Mucosa of descending colon (tissue), 3 donors: ENCODE measurements at regions not wholly inside any gene's neighbourhood (a gene's known extent, or its start where the extent isn't known, plus 50 kb on each side); places are given as distances from the start of the nearest gene placed in this dataset.
"Not testable (repeated sequence)": the region's sequence is repeated elsewhere in the genome, so short reads cannot be mapped to it uniquely, and the experiment has no call there.

Experiments used
- ATAC-seq: fragments of 200-7000 bp; cut with Tn5 transposase; one replicate; pipeline ENCODE4 v1.9.1; 2020; ENCODE audit warnings: mild to moderate bottlenecking, moderate library complexity
- DNase-seq, 3 donors: peaks; one replicate each; pipeline ENCODE4 v3.0.0-alpha.2; 2020
- H3K36me3 ChIP-seq: fragments of 200-600 bp; one replicate; pipeline ENCODE4 v1.8.0; 2021; ENCODE audit warnings: low read depth, mild to moderate bottlenecking
- H3K4me1 ChIP-seq: fragments of 200-600 bp; one replicate; pipeline ENCODE4 v1.8.0; 2021; ENCODE audit warnings: low read depth, mild to moderate bottlenecking
- H3K4me3 ChIP-seq: fragments of 200-600 bp; one replicate; pipeline ENCODE4 v1.8.0; 2021; ENCODE audit warnings: mild to moderate bottlenecking
- H3K9me3 ChIP-seq: fragments of 200-600 bp; one replicate; pipeline ENCODE4 v1.8.0; 2021; ENCODE audit warnings: mild to moderate bottlenecking
- intact Hi-C, 2 donors: fragments of 100-400 bp; cut with DNase I in 1 of 2; cut with micrococcal nuclease in 1 of 2; formaldehyde crosslinking; loops; one replicate each; pipeline versions ENCODE4 v1.11.0 to v1.11.1; 2022; cut with DNase I, micrococcal nuclease
- TF ChIP-seq, protein P1 (sequence below): fragments of 200-600 bp; IDR thresholded peaks from one replicate; pipeline ENCODE4 v1.8.0; 2022; ENCODE audit warnings: antibody characterized with exemption, mild to moderate bottlenecking
- donor health status: DM: no; HTN: no; CAD: no; lungs with moderate emphysema.
- donor health status: DM: no; HTN: no; CAD: no.
- donor health status: DM: no; HTN: yes; CAD: no.

DNA sequence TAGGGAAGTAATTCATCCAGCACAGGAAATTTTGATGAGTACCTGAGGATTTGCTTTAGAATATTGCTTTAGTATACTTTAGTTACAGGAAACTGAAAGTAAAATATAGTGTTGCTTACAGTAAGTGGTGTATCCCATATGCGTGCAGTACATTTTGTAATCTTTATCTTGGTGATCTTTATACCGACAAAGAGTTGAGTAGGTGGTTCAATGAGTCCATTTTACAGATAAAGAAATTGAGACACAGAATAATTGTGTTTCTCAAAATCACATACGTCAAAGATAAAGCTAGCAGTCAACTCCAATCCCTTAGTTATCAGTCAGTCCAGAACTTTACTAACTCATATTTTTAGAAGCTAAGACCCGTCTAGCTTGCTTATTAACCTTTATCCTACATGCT is 65.8 kb upstream of the E2F3 start:
- TF ChIP-seq, protein P1, sequence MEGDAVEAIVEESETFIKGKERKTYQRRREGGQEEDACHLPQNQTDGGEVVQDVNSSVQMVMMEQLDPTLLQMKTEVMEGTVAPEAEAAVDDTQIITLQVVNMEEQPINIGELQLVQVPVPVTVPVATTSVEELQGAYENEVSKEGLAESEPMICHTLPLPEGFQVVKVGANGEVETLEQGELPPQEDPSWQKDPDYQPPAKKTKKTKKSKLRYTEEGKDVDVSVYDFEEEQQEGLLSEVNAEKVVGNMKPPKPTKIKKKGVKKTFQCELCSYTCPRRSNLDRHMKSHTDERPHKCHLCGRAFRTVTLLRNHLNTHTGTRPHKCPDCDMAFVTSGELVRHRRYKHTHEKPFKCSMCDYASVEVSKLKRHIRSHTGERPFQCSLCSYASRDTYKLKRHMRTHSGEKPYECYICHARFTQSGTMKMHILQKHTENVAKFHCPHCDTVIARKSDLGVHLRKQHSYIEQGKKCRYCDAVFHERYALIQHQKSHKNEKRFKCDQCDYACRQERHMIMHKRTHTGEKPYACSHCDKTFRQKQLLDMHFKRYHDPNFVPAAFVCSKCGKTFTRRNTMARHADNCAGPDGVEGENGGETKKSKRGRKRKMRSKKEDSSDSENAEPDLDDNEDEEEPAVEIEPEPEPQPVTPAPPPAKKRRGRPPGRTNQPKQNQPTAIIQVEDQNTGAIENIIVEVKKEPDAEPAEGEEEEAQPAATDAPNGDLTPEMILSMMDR, result no peak
- ATAC-seq (peak; percentile 73), DNase-seq (no peak)
- intact Hi-C loops, result no loop called here
- H3K4me3 ChIP-seq, result no peak overlapping the region
- H3K36me3 ChIP-seq, result no peaks in the 10 kb centered on the region
- H3K9me3 ChIP-seq, result no peaks in the 10 kb centered on the region
- no peaks in the 10 kb centered on the region for H3K4me1 ChIP-seq

GRCh38 chr6:20338156-20338555 is 63.5 kb upstream of the E2F3 start:
- H3K4me1 ChIP-seq, result no peaks in the 10 kb centered on the region
- no peak for DNase-seq
- intact Hi-C loops, result no loop called here
- no peaks in the 10 kb centered on the region for H3K36me3 ChIP-seq
- TF ChIP-seq, protein P1, result no peak
- ATAC-seq, result no peak
- no peak overlapping the region for H3K4me3 ChIP-seq
- H3K9me3 ChIP-seq, result no peaks in the 10 kb centered on the region

DNA sequence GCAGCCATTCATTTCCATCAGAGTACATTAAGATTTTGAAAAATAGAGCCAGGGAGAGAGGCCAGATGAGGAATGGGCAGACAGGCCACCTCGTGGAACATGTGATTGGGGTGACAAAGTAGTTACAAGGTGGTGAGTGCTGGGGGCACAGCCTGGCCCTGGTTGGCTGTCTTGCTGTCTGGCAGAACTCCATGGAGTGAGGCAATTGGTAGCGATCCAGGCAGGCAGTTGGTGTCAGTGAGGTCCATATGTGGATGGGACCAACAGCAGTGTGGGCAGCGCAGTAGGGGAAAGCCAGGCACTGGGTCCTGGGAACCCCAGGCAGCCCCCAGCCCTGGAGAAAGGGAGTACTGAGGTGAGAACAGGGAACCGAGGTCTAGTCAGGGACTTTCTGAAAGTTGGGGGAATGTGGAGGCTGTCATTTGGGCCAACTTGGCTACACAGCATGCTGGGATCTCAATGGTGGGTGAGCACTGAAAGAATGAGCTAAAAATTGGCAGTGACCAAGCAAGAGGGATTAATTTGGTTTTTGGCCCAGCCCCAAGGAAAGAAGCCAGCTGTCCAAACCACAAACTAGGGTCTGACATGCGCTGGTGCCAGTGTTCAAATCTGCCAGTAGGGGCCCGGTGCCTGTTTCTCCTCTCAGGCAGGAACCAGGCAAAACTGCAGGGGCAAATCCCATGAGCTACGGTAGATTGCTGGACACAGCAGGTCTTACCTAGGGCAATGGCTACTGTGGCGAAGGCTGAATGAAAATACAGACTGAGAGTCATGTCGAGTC is 61.4 kb upstream of the E2F3 start:
- H3K9me3 ChIP-seq, result no peaks in the 10 kb centered on the region
- intact Hi-C loops, result no loop called here
- TF ChIP-seq, protein P1, result no peak
- DNase-seq, result no peak
- ATAC-seq, result no peak
- no peak overlapping the region for H3K4me3 ChIP-seq
- no peaks in the 10 kb centered on the region for H3K36me3 ChIP-seq
- H3K4me1 ChIP-seq, result no peaks in the 10 kb centered on the region

DNA sequence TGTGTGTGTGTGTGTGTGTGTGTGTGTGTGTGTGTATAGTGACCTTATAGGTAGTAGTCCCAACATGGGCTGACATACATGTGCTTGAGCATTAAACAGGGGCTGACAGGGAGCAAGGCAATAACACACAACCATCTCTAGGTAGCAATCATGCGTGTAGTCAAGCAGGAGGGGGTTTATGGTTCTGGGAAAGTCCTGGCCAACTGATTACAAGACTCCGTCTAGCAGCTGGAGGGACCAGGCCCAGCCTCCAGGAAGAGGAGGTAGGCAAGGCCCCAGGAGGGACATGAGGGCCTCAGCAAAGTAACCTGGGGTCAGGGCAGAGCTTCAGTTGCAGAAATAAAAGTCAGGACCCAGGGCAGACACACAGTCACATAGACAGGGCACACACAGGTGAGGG is 60.6 kb upstream of the E2F3 start:
- H3K36me3 ChIP-seq, result no peaks in the 10 kb centered on the region
- TF ChIP-seq, protein P1, result no peak
- no peak overlapping the region for H3K4me3 ChIP-seq
- no peaks in the 10 kb centered on the region for H3K4me1 ChIP-seq
- intact Hi-C loops, result no loop called here
- DNase-seq, result no peak
- peak; percentile 64 for ATAC-seq
- no peaks in the 10 kb centered on the region for H3K9me3 ChIP-seq

DNA sequence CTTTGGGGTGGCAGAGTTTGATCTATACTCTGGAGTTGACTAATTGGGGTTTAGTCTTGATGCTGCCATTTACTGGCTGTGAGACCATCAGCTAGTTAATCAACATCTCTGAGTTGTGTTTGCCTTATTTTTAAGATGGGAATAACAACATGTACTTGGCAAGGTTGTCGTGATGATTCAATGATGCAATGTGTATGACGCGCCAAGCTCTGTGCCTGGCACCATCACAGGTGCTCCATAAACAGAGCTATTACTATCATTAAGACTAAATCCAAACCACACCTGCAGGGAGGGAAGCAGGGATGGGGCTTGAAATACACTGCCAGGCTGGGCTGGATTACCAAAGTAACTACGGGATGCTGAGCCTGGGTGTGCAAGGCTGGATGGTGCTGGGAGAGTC is 60.1 kb upstream of the E2F3 start:
- DNase-seq (no peak), ATAC-seq (peak; percentile 42)
- TF ChIP-seq, protein P1, result no peak
- intact Hi-C loops, result no loop called here
- Histone ChIP-seq H3K4me1 (no peaks in the 10 kb centered on the region), H3K4me3 (no peak overlapping the region), H3K36me3 (no peaks in the 10 kb centered on the region), H3K9me3 (no peaks in the 10 kb centered on the region)

DNA sequence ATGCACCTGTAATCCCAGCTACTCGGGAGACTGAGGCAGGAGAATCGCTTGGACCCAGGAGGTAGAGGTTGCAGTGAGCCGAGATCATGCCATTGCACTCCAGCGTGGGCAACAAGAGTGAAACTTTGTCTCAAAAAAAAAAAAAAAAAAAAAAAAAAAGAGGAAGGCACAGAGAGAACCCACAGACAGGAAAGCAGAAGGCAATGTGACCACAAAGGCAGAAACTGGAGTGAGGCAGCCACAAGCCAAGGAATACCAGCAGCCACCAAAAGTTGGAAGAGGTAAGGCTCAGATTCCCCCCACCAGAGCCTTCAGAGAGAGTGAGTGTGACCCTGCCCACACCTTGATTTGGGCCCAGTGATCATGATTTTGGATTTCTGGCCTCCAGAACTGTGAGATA is 54.7 kb upstream of the E2F3 start:
- H3K36me3 ChIP-seq, intact Hi-C loops, ATAC-seq, H3K9me3 ChIP-seq, H3K4me1 ChIP-seq, DNase-seq, H3K4me3 ChIP-seq: not testable (repeated sequence)
